HS-5 (cell line): ENCODE measurements at regions not wholly inside any gene's neighbourhood (a gene's known extent, or its start where the extent isn't known, plus 50 kb on each side); places are given as distances from the start of the nearest gene placed in this dataset.
A peak's percentile ranks its signal among the peaks of the same experiment; 100 is the strongest.
"Not testable (repeated sequence)": the region's sequence is repeated elsewhere in the genome, so short reads cannot be mapped to it uniquely, and the experiment has no call there.

Experiments used
- DNase-seq: peaks from one replicate; pipeline ENCODE4 v3.0.0-alpha.2; 2012; ENCODE audit warnings: low read depth

DNA sequence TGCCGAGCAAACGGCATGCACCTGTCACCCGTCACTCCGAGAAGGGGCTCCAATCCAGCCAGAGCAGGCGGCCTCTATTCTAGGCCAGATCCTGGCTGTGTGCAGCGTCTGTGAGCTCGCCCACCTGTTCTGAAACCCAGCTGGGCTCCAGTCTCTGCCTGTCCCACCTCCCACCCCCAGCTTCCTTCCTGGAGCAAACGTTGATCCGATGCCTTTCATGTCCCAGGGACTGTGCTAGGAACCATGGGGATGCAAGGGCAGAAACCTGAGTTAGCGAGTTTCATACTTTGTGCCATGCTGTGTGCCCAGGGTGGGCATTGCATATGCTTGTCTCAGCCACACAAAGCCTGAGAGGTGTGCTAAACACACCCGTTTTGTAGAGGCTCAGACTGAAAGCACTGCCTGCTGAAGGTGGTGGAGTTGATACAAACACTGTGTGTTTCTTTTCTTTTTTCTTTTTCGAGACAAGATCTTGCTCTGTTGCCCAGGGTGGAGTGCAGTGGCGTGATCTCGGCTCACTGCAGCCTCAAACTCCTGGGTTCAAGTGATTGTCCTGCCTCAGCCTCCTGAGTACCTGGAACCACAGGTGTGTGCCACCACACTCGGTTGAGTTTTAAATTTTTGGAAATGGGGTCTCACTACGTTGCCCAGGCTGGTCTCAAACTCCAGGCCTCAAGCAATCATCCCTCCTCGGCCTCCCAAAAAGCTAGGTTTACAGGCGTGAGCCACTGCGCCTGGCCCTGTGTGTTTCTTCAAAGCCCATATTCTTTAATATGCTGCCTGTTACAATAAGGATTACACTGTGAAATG lies 84.1 kb upstream of the MED13L start:
- DNase-seq = no peak

GRCh38 chr12:116365114-116365513 lies 87.6 kb upstream of the MED13L start:
- no peak for DNase-seq

GRCh38 chr12:116365606-116366455 lies 88.3 kb upstream of the MED13L start:
- no peak for DNase-seq

DNA sequence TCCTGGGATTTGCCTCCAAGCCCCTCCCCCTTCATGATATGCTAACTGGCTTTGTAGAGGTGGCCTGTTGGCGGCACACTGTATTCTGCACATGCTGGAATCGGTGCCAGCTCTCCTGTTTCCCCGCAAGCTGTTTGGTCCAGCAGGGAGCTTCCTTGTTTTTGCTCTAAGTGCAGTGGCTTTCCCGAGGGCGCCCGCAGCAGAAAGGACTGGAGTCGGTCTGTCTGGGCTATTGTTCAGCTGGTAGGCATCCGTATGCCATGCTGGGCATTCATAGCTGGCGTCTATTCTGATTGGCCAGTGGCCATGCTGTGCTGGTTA lies 88.9 kb upstream of the MED13L start:
- no peak for DNase-seq

GRCh38 chr12:116366824-116367223 lies 89.3 kb upstream of the MED13L start:
- no peak for DNase-seq

- DNase-seq = no peak
Measured at GRCh38 chr12:116368196-116369194, 91.0 kb upstream of the MED13L start.

- no peak for DNase-seq
Measured at GRCh38 chr12:116370004-116370404, 92.5 kb upstream of the MED13L start.

DNA sequence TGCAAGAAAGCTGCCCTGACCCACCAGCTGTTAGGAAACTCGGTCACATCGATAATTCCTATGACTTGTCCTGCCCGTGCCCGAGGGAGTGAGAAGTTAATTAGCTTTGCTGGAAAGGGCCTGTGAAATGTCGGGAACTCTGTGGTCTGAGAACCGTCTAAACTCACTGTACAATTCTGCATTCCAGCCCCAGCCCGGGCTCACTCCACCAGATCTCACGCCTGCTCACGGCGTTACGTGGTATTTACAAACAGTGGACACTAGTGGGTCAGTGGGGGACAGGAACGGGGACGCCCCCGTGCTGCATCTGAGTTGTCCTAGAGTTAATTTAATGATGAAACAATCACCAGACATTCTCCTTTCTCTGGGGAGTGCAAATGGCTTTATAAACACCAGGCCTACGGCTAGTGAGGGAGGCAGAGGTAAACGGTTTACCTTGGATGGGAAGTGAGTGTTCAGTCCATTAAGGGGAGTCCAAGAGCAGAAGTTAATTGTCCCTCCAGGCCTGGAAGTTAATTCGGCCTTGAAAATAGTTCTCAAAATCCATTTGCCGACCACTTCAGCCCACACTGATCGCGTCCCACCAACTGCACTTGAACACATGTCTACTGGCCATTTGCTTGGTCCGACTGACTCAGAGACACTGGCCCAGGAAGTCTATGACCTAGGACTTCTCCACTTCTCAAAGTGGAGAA lies 93.5 kb upstream of the MED13L start:
- DNase-seq = no peak

DNA sequence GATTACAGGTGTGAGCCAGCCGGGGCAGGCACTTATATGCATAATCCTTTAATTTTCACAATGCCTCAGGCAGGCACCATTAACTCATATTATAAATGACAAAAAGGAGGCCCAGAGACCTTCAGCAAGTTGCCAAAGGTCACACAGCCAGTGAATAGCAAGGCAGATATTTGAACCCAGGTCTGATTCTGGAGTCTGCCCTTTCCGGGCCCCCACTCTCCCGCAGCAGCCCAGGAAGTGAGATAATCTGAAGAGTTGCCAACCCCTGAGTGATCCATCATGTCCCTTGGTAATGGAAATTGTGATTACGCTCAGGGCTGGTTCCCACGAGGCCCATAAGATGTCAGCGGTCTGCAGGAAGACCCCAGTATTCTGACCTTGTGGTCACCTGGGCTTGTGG lies 95.3 kb upstream of the MED13L start:
- DNase-seq = no peak

DNA sequence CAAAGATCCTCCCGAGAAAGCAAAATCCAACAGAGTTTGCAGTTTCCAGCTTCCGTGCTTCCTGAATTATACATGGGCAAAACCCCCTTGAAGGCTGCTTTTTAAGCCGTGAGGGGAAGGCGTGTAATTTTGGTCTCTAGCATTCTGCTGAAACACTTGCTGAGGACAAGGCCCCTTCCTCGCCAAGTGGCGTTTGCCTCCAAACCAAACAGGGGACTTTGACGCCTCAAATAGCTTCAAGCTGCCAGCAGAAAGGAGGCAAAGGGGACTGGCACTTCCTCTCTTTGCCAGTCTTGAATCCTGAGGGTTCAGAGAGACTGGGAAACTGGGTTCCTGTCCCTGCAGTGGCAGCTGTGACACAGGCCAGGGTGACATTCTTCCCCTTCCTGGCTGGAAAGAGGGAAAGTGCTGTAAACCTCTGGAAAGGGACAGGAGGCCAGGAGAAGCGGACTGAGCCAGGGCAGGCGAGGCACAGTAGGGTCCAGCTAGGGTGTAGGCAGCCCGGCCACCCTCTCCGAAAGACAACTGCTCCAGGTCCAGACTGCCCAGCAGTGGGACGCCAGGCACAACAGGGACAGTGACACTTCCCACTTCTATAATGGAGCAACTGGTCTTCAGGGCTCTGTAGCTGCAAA lies 96.2 kb upstream of the MED13L start:
- DNase-seq = no peak

DNA sequence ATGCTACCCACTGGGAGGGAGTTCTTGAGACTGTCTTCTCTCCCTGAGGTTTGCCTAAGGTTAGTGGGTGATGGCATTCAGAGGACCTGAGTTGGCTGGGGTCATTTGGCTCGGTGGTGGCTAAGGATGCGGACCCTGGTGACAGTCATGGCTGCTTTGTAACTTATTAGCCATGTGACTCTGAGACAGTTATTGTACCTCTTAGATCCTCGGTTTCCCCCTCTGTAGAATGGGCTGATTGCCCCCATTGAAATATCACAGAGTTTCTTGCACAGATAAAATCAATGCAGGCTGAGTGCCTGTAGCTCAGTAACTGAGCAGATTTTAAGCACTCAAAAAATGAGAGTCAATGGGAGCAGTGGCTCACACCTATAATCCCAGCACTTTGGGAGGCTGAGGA lies 96.7 kb upstream of the MED13L start:
- DNase-seq = no peak

DNA sequence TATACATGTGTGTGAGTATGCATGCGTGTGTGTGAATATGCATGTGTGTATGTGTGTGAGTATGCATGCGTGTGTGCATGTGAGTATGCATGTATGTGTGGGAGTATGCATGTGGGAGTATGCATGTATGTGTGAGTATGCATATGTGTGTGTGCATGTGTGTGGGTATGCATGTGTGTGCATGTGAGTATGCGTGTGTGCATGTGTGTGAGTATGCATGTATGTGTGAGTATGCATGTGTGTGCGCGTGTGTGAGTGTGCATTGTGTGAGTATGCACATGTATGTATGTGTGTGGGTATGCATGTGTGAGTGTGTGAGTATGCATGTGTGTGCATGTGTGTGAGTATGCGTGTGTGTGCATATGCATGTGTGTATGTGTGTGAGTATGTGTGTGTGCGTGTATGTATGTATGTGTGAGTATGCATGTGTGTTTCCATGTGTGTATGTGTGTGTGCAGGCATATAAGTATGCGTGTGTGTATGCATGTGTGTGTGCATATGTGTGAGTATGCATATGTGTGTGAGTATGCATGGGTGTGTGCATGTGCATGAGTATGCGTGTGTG lies 97.9 kb upstream of the MED13L start:
- no peak for DNase-seq

DNA sequence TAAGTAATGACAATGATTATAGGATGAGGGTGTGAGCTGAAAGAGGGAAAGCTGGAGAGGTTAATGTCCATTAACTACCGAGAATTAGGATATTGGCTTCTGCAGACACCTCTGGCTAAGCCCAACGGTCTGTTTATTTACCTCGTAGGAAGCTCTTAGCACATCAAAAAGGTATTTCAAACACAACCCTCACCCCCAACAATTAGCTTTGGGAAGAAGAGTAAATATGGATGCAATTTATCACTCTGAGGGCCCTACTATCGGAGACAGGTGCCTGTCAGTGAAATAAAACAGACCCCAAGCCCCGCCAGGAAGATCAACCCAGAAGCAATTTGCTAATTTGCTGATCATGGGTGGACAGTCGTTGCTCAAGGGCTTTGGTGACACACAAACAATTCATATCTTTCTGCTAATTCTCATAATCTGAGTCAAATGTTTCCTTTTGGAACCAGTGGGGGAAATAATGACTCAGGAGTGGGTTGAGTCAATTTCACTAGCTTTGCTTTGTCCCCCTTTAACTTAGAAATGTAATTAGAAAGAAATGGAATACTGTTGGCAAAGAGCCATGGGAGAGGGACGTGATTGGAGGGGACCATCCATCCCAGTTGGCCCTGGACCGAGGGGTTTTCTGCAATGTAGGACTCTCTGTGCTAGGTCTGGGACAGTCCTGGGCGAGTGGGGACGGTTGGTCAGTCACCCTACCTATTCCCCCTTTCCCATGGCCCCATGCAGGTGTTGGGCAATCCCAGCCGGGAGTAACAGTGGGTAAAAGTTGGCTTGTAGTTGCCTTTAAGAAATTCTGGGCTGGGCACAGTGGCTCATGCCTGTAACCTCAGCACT lies 99.1 kb upstream of the MED13L start:
- peak; percentile 96 for DNase-seq

GRCh38 chr12:116377194-116377571 lies 99.7 kb upstream of the MED13L start:
- DNase-seq = not testable (repeated sequence)

- DNase-seq = no peak
Measured at GRCh38 chr12:116378002-116378401, 100.5 kb upstream of the MED13L start.

- DNase-seq = no peak
Measured at GRCh38 chr12:116380108-116380507, 102.6 kb upstream of the MED13L start.

DNA sequence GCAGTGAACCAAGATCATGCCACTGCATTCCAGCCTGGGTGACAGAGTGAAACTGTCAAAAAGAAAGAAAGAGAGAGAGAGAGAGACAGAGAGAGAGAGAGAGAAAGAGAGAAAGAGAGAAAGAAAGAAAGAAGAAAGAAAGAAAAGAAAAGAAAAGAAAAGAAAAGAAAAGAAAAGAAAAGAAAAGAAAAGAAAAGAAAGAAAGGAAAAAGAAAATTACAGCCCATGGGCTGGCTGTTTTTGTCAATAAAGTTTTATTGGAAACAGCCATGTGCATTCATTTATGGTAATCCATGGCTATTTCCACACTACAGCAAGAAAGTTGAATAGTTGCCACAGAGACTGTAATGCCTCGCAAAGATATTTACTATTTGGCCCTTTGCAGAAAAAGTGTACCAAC lies 103.2 kb upstream of the MED13L start:
- not testable (repeated sequence) for DNase-seq

GRCh38 chr12:116381240-116381743 lies 103.8 kb upstream of the MED13L start:
- no peak for DNase-seq
